ENCODE measurements at regions not wholly inside any gene's neighbourhood (a gene's known extent, or its start where the extent isn't known, plus 50 kb on each side); places are given as distances from the start of the nearest gene placed in this dataset.

GRCh38 chr7:80359476-80359875 lies 152.4 kb downstream of the GNAT3 start:
- no peak for TF ChIP-seq POLR2A (IDR thresholded peaks at IDR 0.05; ENCODE audit: low read depth, low read length)
- TF ChIP-seq, protein P1, sequence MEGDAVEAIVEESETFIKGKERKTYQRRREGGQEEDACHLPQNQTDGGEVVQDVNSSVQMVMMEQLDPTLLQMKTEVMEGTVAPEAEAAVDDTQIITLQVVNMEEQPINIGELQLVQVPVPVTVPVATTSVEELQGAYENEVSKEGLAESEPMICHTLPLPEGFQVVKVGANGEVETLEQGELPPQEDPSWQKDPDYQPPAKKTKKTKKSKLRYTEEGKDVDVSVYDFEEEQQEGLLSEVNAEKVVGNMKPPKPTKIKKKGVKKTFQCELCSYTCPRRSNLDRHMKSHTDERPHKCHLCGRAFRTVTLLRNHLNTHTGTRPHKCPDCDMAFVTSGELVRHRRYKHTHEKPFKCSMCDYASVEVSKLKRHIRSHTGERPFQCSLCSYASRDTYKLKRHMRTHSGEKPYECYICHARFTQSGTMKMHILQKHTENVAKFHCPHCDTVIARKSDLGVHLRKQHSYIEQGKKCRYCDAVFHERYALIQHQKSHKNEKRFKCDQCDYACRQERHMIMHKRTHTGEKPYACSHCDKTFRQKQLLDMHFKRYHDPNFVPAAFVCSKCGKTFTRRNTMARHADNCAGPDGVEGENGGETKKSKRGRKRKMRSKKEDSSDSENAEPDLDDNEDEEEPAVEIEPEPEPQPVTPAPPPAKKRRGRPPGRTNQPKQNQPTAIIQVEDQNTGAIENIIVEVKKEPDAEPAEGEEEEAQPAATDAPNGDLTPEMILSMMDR (IDR thresholded peaks at IDR 0.05; ENCODE audit: extremely low read depth in 1 of 2, insufficient read depth in 1 of 2, low read depth in 1 of 2, low read length in 2 of 2) = no peak
- no peak for TF ChIP-seq POLR2AphosphoS5 (IDR thresholded peaks at IDR 0.05; ENCODE audit: insufficient read depth, low read depth, low read length)
- TF ChIP-seq EZH2 (IDR thresholded peaks at IDR 0.05; ENCODE audit: borderline replicate concordance, low read depth, low read length, severe bottlenecking) = no peak

Data from endothelial cell of umbilical vein (primary cell).